ENCODE measurements at regions not wholly inside any gene's neighbourhood (a gene's known extent, or its start where the extent isn't known, plus 50 kb on each side); places are given as distances from the start of the nearest gene placed in this dataset.

DNA sequence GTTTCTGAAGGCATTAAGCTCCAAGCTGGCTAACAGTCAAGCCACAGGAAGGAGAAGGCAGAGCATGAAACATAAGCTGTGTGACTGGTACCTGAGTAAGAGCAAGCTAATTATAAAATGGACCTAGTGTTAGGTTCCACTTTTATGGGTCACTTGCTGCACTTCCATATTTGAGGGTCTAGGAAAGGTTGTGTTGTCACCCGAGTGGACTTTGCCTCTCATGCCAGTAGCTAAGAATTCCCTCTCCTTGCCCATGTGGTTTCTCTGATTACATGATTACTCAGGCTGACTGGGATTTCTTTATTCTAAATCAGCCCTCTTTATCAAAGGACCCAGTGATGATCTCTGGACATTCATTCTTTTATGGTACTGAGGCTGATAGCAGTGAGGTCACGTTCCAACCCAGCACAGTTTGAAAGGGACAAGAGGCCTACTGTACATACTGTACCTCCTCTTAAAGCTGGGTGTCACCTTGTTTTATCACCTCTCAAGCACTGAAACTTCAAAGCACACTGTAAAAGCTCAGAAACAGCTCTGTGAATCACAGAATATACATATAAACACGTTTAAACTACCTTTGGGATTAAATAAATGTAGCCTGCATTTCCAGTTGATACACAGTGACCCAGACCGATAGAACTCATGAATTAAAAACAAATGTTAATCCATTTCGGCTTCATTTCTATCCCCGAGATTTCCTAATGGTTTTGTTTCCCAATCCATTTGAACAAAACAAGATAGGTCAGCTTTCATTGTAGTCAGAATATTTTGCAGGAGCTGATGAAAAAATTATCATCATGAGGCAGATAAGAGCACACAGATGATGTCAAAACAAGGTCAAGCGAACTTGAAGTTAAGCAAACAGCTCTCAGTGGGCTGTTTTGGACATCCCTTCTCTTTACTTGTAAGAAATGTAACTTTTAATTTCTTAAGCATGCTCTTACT lies 96.5 kb downstream of the ALDH8A1 start:
- intact Hi-C loops (cut with DNase I): no loop called here
- Histone ChIP-seq H3K4me1 (no peaks in the 10 kb centered on the region), H3K36me3 (no peaks in the 10 kb centered on the region), H3K27ac (replicated peaks in 1 of 4) (no peak overlapping the region), H3K4me3 (no peak overlapping the region), H3K27me3 (no peaks in the 10 kb centered on the region), H3K9me3 (no peaks in the 10 kb centered on the region)
- TF ChIP-seq POLR2A (IDR thresholded peaks at IDR 0.05; ENCODE audit: low read depth) (no peak), POLR2AphosphoS5 (IDR thresholded peaks at IDR 0.05) (no peak), EP300 (IDR thresholded peaks at IDR 0.05) (no peak)
- TF ChIP-seq, protein P1, sequence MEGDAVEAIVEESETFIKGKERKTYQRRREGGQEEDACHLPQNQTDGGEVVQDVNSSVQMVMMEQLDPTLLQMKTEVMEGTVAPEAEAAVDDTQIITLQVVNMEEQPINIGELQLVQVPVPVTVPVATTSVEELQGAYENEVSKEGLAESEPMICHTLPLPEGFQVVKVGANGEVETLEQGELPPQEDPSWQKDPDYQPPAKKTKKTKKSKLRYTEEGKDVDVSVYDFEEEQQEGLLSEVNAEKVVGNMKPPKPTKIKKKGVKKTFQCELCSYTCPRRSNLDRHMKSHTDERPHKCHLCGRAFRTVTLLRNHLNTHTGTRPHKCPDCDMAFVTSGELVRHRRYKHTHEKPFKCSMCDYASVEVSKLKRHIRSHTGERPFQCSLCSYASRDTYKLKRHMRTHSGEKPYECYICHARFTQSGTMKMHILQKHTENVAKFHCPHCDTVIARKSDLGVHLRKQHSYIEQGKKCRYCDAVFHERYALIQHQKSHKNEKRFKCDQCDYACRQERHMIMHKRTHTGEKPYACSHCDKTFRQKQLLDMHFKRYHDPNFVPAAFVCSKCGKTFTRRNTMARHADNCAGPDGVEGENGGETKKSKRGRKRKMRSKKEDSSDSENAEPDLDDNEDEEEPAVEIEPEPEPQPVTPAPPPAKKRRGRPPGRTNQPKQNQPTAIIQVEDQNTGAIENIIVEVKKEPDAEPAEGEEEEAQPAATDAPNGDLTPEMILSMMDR (IDR thresholded peaks at IDR 0.05): no peak
- 83% methylated on average over 7 of the region's 7 CpGs for WGBS
- DNase-seq (ENCODE audit: extremely low spot score): no peak

DNA sequence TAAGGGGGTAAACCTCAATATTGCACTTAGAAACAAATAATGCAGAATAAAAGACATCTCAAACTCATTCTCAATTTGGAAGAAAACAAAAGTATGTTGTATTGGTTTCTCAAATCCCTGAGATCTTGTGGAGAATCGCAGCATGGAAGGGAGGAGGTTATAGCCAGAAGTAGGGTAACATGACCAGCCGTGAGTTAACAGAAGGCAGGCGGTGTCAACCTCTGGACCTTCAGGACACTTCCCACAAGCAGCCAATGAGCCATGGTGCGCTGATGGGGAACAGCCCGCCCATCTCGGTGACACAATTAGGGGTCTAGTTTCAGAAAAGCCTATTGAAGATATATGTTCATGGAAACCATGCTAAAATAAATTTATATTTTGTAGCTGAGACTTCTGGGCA lies 98.4 kb downstream of the ALDH8A1 start:
- WGBS: 96% methylated on average over 6 of the region's 6 CpGs
- Histone ChIP-seq H3K9me3 (no peaks in the 10 kb centered on the region), H3K4me1 (peaks cover 0 to under 1% (median 0%) of the 10 kb centered on the region in 4 donors), H3K36me3 (no peaks in the 10 kb centered on the region), H3K27me3 (no peaks in the 10 kb centered on the region), H3K27ac (replicated peaks in 1 of 4) (no peak overlapping the region), H3K4me3 (no peak overlapping the region)
- intact Hi-C loops (cut with DNase I): no loop called here
- no peak for DNase-seq (ENCODE audit: extremely low spot score)
- no peak for TF ChIP-seq EP300 (IDR thresholded peaks at IDR 0.05)
- TF ChIP-seq, protein P1 (IDR thresholded peaks at IDR 0.05): no peak
- TF ChIP-seq POLR2AphosphoS5 (IDR thresholded peaks at IDR 0.05): no peak
- TF ChIP-seq POLR2A (IDR thresholded peaks at IDR 0.05; ENCODE audit: low read depth): no peak

DNA sequence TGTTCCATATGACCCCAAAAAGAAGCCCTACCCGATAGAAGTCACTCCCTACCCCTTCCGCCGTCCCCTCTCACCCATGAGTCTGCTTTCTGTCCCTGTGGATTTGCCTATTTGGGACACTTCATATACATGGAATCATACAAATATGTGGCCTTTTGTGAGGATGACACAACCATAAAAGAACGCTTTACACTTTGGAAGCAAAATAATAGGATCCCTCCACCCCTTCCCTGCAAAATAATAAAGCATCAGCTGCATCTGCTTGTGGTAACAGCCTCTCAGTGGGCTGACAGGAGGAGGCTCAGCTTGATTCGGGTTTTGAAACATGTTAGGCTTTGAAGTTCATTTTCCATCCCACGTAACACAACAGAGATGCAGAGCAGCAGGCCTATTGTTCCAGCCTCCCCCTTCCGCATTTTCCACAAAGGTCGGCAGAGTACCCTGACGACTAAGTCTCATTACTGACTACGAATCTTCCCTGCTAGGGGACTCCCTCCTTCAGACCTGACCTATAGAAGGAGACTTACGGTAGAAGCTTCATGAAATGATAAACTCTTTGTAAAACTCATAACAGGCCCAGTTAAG lies 99.1 kb downstream of the ALDH8A1 start:
- intact Hi-C loops (cut with DNase I): no loop called here
- Histone ChIP-seq H3K4me3 (no peak overlapping the region), H3K36me3 (no peaks in the 10 kb centered on the region), H3K27ac (replicated peaks in 1 of 4) (no peak overlapping the region), H3K4me1 (peaks cover 0 to 8% (median 2%) of the 10 kb centered on the region in 4 donors), H3K27me3 (no peaks in the 10 kb centered on the region), H3K9me3 (no peaks in the 10 kb centered on the region)
- WGBS: 76% methylated on average over 11 of the region's 11 CpGs
- TF ChIP-seq, protein P1 (IDR thresholded peaks at IDR 0.05): no peak
- TF ChIP-seq POLR2A (IDR thresholded peaks at IDR 0.05; ENCODE audit: low read depth) (no peak), POLR2AphosphoS5 (IDR thresholded peaks at IDR 0.05) (no peak), EP300 (IDR thresholded peaks at IDR 0.05) (no peak)
- no peak for DNase-seq (ENCODE audit: extremely low spot score)

DNA sequence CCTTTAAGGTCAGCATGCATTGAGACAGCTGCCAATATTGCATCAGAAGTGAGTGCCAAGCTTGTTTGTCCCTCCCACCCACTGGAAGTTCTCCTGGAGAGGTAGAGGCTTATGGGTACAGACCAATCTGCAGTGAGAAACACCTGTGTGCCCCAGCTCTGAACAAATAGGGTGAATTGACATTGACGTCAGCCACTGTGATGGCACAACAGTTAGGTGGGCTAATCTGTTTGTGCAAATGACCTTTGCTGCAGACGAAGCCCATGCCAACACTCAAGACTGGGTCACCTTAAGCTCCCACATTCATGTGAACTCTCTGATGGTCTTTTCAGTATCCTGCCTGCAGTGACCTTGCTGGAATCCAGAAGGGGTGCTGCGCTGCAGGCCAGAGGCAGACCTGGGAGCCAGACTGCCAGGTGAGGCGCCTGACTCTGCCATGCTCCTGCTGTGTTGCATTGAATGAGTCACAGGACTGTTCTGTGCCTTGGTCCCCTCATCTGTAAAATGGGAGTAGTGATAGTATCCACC lies 99.9 kb downstream of the ALDH8A1 start:
- H3K4me3 ChIP-seq: no peak overlapping the region
- H3K27ac ChIP-seq (replicated peaks in 1 of 4): no peak overlapping the region
- H3K36me3 ChIP-seq: no peaks in the 10 kb centered on the region
- no peaks in the 10 kb centered on the region for H3K9me3 ChIP-seq
- no peaks in the 10 kb centered on the region for H3K27me3 ChIP-seq
- 100% methylated on average over 1 of the region's 4 CpGs for WGBS
- TF ChIP-seq POLR2AphosphoS5 (IDR thresholded peaks at IDR 0.05) (no peak), POLR2A (IDR thresholded peaks at IDR 0.05; ENCODE audit: low read depth) (no peak), EP300 (IDR thresholded peaks at IDR 0.05) (no peak)
- TF ChIP-seq, protein P1 (IDR thresholded peaks at IDR 0.05): no peak
- H3K4me1 ChIP-seq: peaks cover 0 to 8% (median 2%) of the 10 kb centered on the region in 4 donors
- DNase-seq (ENCODE audit: extremely low spot score): no peak
- intact Hi-C loops (cut with DNase I): no loop called here

Data from esophagus muscularis mucosa (tissue), 4 donors.